GM23338 (cell line): ENCODE measurements at regions not wholly inside any gene's neighbourhood (a gene's known extent, or its start where the extent isn't known, plus 50 kb on each side); places are given as distances from the start of the nearest gene placed in this dataset.

ENCODE experiments used
- ATAC-seq: fragments of 200-7000 bp; cut with Tn5 transposase; 3 replicates; pipeline ENCODE4 v1.9.1; 2020
- DNase-seq: peaks from one replicate; pipeline ENCODE4 v3.0.0-alpha.2; 2015; ENCODE audit warnings: low spot score
- H2AFZ ChIP-seq: fragments of 200-600 bp; sonication (generic); 2 replicates; pipeline ENCODE4 v1.8.0; 2016; ENCODE audit warnings: antibody characterized with exemption, mild to moderate bottlenecking, moderate library complexity
- H3F3A ChIP-seq: fragments of 200-600 bp; sonication (generic); replicated peaks from 2 replicates; pipeline ENCODE4 v1.8.0; 2017; ENCODE audit warnings: antibody characterized with exemption, mixed run types, low read depth
- H3K27ac ChIP-seq: fragments of 200-600 bp; sonication (generic); 2 replicates; pipeline ENCODE4 v1.6.1; 2016; ENCODE audit warnings: low read depth
- H3K27me3 ChIP-seq: fragments of 200-600 bp; sonication (generic); 2 replicates; pipeline ENCODE4 v1.8.0; 2016; ENCODE audit warnings: mild to moderate bottlenecking, mixed run types, moderate library complexity; ENCODE audit not compliant: insufficient read depth
- H3K36me3 ChIP-seq: fragments of 200-600 bp; sonication (generic); 2 replicates; pipeline ENCODE4 v1.8.0; 2016; ENCODE audit warnings: mild to moderate bottlenecking; ENCODE audit not compliant: insufficient read depth
- H3K4me1 ChIP-seq: fragments of 200-600 bp; sonication (generic); 2 replicates; pipeline ENCODE4 v1.8.0; 2016; ENCODE audit warnings: mild to moderate bottlenecking, moderate library complexity; ENCODE audit not compliant: insufficient read depth
- H3K4me2 ChIP-seq: fragments of 200-600 bp; sonication (generic); 2 replicates; pipeline ENCODE4 v1.7.1; 2017; ENCODE audit warnings: mixed run types
- H3K4me3 ChIP-seq: fragments of 200-600 bp; sonication (generic); 2 replicates; pipeline ENCODE4 v1.6.1; 2016; ENCODE audit warnings: mixed run types
- H3K79me2 ChIP-seq: fragments of 200-600 bp; sonication (generic); replicated peaks from 2 replicates; pipeline ENCODE4 v1.8.0; 2017; ENCODE audit warnings: mild to moderate bottlenecking; ENCODE audit not compliant: insufficient read depth
- H3K9me2 ChIP-seq: fragments of 200-600 bp; sonication (generic); 2 replicates; pipeline ENCODE4 v1.8.0; 2017; ENCODE audit not compliant: insufficient read depth
- H4K20me1 ChIP-seq: fragments of 200-600 bp; sonication (generic); replicated peaks from 2 replicates; pipeline ENCODE4 v1.8.0; 2017; ENCODE audit warnings: mild to moderate bottlenecking; ENCODE audit not compliant: insufficient read depth
- H3K27ac Mint-ChIP-seq: 2 replicates; pipeline ENCODE4 v1.8.0; 2020; ENCODE audit warnings: inconsistent platforms, mild to moderate bottlenecking, moderate library complexity, mixed read lengths
- H3K27me3 Mint-ChIP-seq: 3 replicates; pipeline ENCODE4 v1.8.0; 2022; ENCODE audit warnings: low read depth, mild to moderate bottlenecking, moderate library complexity, mixed read lengths, inconsistent platforms; ENCODE audit not compliant: insufficient read depth, poor library complexity
- H3K36me3 Mint-ChIP-seq: 3 replicates; pipeline ENCODE4 v1.8.0; 2021; ENCODE audit warnings: low read depth, mild to moderate bottlenecking, inconsistent platforms, moderate library complexity, mixed read lengths
- H3K4me1 Mint-ChIP-seq: 3 replicates; pipeline ENCODE4 v1.8.0; 2020; ENCODE audit warnings: mild to moderate bottlenecking, inconsistent platforms, mixed read lengths
- H3K4me3 Mint-ChIP-seq: 3 replicates; pipeline ENCODE4 v1.8.0; 2021; ENCODE audit warnings: moderate library complexity, mild to moderate bottlenecking, inconsistent platforms, mixed read lengths
- H3K9me3 Mint-ChIP-seq: 3 replicates; pipeline ENCODE4 v1.8.0; 2020; ENCODE audit warnings: moderate library complexity, mild to moderate bottlenecking, inconsistent platforms, mixed read lengths
- CREB1 ChIP-seq: fragments of 250-450 bp; sonication (Bioruptor Pico); IDR thresholded peaks from 2 replicates; pipeline ENCODE4 v1.5.0; 2020; ENCODE audit warnings: low read depth, mild to moderate bottlenecking, moderate library complexity
- EZH2 ChIP-seq: fragments of 200-600 bp; sonication (generic); IDR thresholded peaks from one replicate; pipeline ENCODE4 v1.8.0; 2017; ENCODE audit warnings: antibody characterized with exemption, mild to moderate bottlenecking, low read depth; ENCODE audit not compliant: unreplicated experiment
- EZH2phosphoT487 ChIP-seq: fragments of 200-600 bp; sonication (generic); IDR thresholded peaks from one replicate; pipeline ENCODE4 v1.8.1; 2018; ENCODE audit warnings: antibody characterized with exemption; ENCODE audit not compliant: unreplicated experiment
- JUNB ChIP-seq: IDR thresholded peaks from one replicate; pipeline ENCODE4 v1.6.1; 2016; ENCODE audit warnings: antibody characterized with exemption; ENCODE audit not compliant: unreplicated experiment
- POLR2AphosphoS5 ChIP-seq: IDR thresholded peaks from 2 replicates; pipeline ENCODE4 v1.6.1; 2016; ENCODE audit warnings: antibody characterized with exemption, low read depth
- STAT1 ChIP-seq: IDR thresholded peaks from one replicate; pipeline ENCODE4 v1.6.1; 2016; ENCODE audit warnings: antibody characterized with exemption; ENCODE audit not compliant: unreplicated experiment
- ZNF114 ChIP-seq: fragments of 250-450 bp; sonication (Bioruptor Pico); IDR thresholded peaks from 2 replicates; pipeline ENCODE4 v1.5.0; 2020; ENCODE audit warnings: mild to moderate bottlenecking, moderate library complexity
- ZNF331 ChIP-seq: fragments of 250-450 bp; sonication (Bioruptor Pico); IDR thresholded peaks from 2 replicates; pipeline ENCODE4 v1.5.0; 2020; ENCODE audit warnings: low read depth, mild to moderate bottlenecking, moderate library complexity
- TF ChIP-seq, protein P1 (sequence below): IDR thresholded peaks from one replicate; pipeline ENCODE4 v1.6.1; 2018; ENCODE audit warnings: antibody characterized with exemption; ENCODE audit not compliant: unreplicated experiment
- TF ChIP-seq, protein P2 (sequence below): IDR thresholded peaks from 2 replicates; pipeline ENCODE4 v1.6.1; 2016; ENCODE audit warnings: antibody characterized with exemption
- TF ChIP-seq, protein P3 (sequence below), 2 experiments: fragments of 200-600 bp in 1 of 2; sonication (generic) in 1 of 2; conservative IDR thresholded peaks; 2 replicates each; pipeline versions ENCODE4 v1.5.1 to v1.6.1; 2016 to 2017; ENCODE audit warnings: antibody characterized with exemption in 2 of 2, low read depth in 2 of 2, mild to moderate bottlenecking in 2 of 2, moderate library complexity in 1 of 2
- TF ChIP-seq, protein P4 (sequence below): fragments of 250-450 bp; sonication (Bioruptor Pico); IDR thresholded peaks from 2 replicates; pipeline ENCODE4 v1.5.0; 2020; ENCODE audit warnings: mild to moderate bottlenecking, moderate library complexity

DNA sequence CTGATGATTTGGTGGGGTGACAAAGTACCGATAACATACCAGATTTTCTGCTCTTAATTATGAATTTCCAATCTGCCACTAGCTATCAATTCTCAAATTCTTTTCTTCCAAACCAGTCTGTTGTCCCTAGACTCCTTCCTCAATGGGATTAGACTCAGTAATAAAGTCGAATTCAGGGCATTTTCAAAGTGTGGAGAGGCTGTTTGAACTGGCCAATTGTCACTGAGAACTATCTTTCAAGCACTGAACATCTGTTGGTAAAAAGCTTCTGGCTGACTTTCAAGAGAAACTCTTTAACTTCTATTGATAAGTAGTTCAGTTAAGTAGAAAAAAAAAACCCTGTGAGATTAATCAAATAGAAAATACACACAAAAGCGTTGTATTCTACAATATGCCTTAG lies 108.9 kb downstream of the SAMD9 start:
- H3K4me1 Mint-ChIP-seq = peaks cover 3% of the 10 kb centered on the region; the same call in 2 of the 3 replicates
- no peaks in the 10 kb centered on the region for H4K20me1 ChIP-seq
- ATAC-seq = no peak
- H3K27me3 Mint-ChIP-seq = no peaks in the 10 kb centered on the region
- no peak for TF ChIP-seq STAT1
- no peak for TF ChIP-seq CREB1 (CRISPR knock-in tag)
- no peak for TF ChIP-seq POLR2AphosphoS5
- TF ChIP-seq, protein P1, sequence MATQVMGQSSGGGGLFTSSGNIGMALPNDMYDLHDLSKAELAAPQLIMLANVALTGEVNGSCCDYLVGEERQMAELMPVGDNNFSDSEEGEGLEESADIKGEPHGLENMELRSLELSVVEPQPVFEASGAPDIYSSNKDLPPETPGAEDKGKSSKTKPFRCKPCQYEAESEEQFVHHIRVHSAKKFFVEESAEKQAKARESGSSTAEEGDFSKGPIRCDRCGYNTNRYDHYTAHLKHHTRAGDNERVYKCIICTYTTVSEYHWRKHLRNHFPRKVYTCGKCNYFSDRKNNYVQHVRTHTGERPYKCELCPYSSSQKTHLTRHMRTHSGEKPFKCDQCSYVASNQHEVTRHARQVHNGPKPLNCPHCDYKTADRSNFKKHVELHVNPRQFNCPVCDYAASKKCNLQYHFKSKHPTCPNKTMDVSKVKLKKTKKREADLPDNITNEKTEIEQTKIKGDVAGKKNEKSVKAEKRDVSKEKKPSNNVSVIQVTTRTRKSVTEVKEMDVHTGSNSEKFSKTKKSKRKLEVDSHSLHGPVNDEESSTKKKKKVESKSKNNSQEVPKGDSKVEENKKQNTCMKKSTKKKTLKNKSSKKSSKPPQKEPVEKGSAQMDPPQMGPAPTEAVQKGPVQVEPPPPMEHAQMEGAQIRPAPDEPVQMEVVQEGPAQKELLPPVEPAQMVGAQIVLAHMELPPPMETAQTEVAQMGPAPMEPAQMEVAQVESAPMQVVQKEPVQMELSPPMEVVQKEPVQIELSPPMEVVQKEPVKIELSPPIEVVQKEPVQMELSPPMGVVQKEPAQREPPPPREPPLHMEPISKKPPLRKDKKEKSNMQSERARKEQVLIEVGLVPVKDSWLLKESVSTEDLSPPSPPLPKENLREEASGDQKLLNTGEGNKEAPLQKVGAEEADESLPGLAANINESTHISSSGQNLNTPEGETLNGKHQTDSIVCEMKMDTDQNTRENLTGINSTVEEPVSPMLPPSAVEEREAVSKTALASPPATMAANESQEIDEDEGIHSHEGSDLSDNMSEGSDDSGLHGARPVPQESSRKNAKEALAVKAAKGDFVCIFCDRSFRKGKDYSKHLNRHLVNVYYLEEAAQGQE = no peak
- TF ChIP-seq, protein P2, sequence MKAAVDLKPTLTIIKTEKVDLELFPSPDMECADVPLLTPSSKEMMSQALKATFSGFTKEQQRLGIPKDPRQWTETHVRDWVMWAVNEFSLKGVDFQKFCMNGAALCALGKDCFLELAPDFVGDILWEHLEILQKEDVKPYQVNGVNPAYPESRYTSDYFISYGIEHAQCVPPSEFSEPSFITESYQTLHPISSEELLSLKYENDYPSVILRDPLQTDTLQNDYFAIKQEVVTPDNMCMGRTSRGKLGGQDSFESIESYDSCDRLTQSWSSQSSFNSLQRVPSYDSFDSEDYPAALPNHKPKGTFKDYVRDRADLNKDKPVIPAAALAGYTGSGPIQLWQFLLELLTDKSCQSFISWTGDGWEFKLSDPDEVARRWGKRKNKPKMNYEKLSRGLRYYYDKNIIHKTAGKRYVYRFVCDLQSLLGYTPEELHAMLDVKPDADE = no peak
- TF ChIP-seq JUNB = no peak
- TF ChIP-seq, protein P3, sequence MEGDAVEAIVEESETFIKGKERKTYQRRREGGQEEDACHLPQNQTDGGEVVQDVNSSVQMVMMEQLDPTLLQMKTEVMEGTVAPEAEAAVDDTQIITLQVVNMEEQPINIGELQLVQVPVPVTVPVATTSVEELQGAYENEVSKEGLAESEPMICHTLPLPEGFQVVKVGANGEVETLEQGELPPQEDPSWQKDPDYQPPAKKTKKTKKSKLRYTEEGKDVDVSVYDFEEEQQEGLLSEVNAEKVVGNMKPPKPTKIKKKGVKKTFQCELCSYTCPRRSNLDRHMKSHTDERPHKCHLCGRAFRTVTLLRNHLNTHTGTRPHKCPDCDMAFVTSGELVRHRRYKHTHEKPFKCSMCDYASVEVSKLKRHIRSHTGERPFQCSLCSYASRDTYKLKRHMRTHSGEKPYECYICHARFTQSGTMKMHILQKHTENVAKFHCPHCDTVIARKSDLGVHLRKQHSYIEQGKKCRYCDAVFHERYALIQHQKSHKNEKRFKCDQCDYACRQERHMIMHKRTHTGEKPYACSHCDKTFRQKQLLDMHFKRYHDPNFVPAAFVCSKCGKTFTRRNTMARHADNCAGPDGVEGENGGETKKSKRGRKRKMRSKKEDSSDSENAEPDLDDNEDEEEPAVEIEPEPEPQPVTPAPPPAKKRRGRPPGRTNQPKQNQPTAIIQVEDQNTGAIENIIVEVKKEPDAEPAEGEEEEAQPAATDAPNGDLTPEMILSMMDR (conservative IDR thresholded peaks at IDR 0.05; ENCODE audit: low read depth in 2 of 2) = no peak
- no peak for TF ChIP-seq ZNF114
- TF ChIP-seq, protein P4, sequence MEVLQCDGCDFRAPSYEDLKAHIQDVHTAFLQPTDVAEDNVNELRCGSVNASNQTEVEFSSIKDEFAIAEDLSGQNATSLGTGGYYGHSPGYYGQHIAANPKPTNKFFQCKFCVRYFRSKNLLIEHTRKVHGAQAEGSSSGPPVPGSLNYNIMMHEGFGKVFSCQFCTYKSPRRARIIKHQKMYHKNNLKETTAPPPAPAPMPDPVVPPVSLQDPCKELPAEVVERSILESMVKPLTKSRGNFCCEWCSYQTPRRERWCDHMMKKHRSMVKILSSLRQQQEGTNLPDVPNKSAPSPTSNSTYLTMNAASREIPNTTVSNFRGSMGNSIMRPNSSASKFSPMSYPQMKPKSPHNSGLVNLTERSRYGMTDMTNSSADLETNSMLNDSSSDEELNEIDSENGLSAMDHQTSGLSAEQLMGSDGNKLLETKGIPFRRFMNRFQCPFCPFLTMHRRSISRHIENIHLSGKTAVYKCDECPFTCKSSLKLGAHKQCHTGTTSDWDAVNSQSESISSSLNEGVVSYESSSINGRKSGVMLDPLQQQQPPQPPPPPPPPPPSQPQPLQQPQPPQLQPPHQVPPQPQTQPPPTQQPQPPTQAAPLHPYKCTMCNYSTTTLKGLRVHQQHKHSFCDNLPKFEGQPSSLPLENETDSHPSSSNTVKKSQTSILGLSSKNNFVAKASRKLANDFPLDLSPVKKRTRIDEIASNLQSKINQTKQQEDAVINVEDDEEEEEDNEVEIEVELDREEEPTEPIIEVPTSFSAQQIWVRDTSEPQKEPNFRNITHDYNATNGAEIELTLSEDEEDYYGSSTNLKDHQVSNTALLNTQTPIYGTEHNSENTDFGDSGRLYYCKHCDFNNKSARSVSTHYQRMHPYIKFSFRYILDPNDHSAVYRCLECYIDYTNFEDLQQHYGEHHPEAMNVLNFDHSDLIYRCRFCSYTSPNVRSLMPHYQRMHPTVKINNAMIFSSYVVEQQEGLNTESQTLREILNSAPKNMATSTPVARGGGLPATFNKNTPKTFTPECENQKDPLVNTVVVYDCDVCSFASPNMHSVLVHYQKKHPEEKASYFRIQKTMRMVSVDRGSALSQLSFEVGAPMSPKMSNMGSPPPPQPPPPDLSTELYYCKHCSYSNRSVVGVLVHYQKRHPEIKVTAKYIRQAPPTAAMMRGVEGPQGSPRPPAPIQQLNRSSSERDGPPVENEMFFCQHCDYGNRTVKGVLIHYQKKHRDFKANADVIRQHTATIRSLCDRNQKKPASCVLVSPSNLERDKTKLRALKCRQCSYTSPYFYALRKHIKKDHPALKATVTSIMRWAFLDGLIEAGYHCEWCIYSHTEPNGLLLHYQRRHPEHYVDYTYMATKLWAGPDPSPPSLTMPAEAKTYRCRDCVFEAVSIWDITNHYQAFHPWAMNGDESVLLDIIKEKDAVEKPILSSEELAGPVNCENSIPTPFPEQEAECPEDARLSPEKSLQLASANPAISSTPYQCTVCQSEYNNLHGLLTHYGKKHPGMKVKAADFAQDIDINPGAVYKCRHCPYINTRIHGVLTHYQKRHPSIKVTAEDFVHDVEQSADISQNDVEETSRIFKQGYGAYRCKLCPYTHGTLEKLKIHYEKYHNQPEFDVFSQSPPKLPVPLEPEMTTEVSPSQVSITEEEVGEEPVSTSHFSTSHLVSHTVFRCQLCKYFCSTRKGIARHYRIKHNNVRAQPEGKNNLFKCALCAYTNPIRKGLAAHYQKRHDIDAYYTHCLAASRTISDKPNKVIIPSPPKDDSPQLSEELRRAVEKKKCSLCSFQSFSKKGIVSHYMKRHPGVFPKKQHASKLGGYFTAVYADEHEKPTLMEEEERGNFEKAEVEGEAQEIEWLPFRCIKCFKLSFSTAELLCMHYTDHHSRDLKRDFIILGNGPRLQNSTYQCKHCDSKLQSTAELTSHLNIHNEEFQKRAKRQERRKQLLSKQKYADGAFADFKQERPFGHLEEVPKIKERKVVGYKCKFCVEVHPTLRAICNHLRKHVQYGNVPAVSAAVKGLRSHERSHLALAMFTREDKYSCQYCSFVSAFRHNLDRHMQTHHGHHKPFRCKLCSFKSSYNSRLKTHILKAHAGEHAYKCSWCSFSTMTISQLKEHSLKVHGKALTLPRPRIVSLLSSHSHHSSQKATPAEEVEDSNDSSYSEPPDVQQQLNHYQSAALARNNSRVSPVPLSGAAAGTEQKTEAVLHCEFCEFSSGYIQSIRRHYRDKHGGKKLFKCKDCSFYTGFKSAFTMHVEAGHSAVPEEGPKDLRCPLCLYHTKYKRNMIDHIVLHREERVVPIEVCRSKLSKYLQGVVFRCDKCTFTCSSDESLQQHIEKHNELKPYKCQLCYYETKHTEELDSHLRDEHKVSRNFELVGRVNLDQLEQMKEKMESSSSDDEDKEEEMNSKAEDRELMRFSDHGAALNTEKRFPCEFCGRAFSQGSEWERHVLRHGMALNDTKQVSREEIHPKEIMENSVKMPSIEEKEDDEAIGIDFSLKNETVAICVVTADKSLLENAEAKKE = no peak
- no peak for TF ChIP-seq EZH2
- TF ChIP-seq EZH2phosphoT487 = no peak
- no peak for TF ChIP-seq ZNF331 (CRISPR knock-in tag)
- no peaks in the 10 kb centered on the region for H3K9me2 ChIP-seq
- no peak overlapping the region for H3K4me3 Mint-ChIP-seq
- H3K36me3 Mint-ChIP-seq = no peaks in the 10 kb centered on the region
- no peak overlapping the region for H3K27ac Mint-ChIP-seq
- H3K27ac ChIP-seq = no peak overlapping the region
- H3F3A ChIP-seq = no peaks in the 10 kb centered on the region
- H3K9me3 Mint-ChIP-seq = no peaks in the 10 kb centered on the region
- no peak overlapping the region for H3K4me2 ChIP-seq
- H3K4me1 ChIP-seq = 0 out of 2 replicates have a peak, but pooled peaks cover 3% of the 10 kb centered on the region
- no peaks in the 10 kb centered on the region for H3K27me3 ChIP-seq
- H3K79me2 ChIP-seq = no peaks in the 10 kb centered on the region
- H3K4me3 ChIP-seq = no peak overlapping the region
- H2AFZ ChIP-seq = no peak overlapping the region
- DNase-seq = no peak
- H3K36me3 ChIP-seq = no peaks in the 10 kb centered on the region
